Neural progenitor cell (in vitro differentiated cells): ENCODE measurements at regions not wholly inside any gene's neighbourhood (a gene's known extent, or its start where the extent isn't known, plus 50 kb on each side); places are given as distances from the start of the nearest gene placed in this dataset.

Experiments
- DNase-seq: peaks from one replicate; pipeline ENCODE4 v3.0.0-alpha.2; 2016; ENCODE audit warnings: low spot score
- H2AFZ ChIP-seq: fragments of 200-600 bp; sonication (generic); replicated peaks from 2 replicates; pipeline ENCODE4 v1.6.1; 2016; ENCODE audit warnings: antibody characterized with exemption
- H3F3A ChIP-seq: fragments of 200-600 bp; sonication (generic); 2 replicates; pipeline ENCODE4 v1.6.1; 2016; ENCODE audit warnings: antibody characterized with exemption, low read depth
- H3K27ac ChIP-seq: fragments of 200-600 bp; sonication (generic); 2 replicates; pipeline ENCODE4 v1.5.1; 2016; ENCODE audit warnings: mild to moderate bottlenecking
- H3K27me3 ChIP-seq: fragments of 200-600 bp; sonication (generic); 2 replicates; pipeline ENCODE4 v1.6.1; 2016; ENCODE audit warnings: mild to moderate bottlenecking, moderate library complexity
- H3K36me3 ChIP-seq: fragments of 200-600 bp; sonication (generic); 2 replicates; pipeline ENCODE4 v1.5.1; 2016
- H3K4me1 ChIP-seq: fragments of 200-600 bp; sonication (generic); 2 replicates; pipeline ENCODE4 v1.6.1; 2016; ENCODE audit warnings: mixed run types
- H3K4me2 ChIP-seq: fragments of 200-600 bp; sonication (generic); 2 replicates; pipeline ENCODE4 v1.6.1; 2016
- H3K4me3 ChIP-seq: fragments of 200-600 bp; sonication (generic); 2 replicates; pipeline ENCODE4 v1.5.1; 2016
- H3K79me2 ChIP-seq: fragments of 200-600 bp; sonication (generic); 2 replicates; pipeline ENCODE4 v1.6.1; 2016; ENCODE audit warnings: low read depth
- H3K9ac ChIP-seq: fragments of 200-600 bp; sonication (generic); 2 replicates; pipeline ENCODE4 v1.6.1; 2016
- H3K9me3 ChIP-seq: fragments of 200-600 bp; sonication (generic); 2 replicates; pipeline ENCODE4 v1.5.1; 2016; ENCODE audit warnings: low read depth
- H4K20me1 ChIP-seq: fragments of 200-600 bp; sonication (generic); 2 replicates; pipeline ENCODE4 v1.6.1; 2016; ENCODE audit warnings: low read depth
- H3K27ac Mint-ChIP-seq: 3 replicates; pipeline ENCODE4 v1.8.0; 2021; ENCODE audit warnings: mixed read lengths
- H3K27me3 Mint-ChIP-seq: 2 replicates; pipeline ENCODE4 v1.8.0; 2022; ENCODE audit warnings: low read depth, mild to moderate bottlenecking, inconsistent platforms, moderate library complexity, mixed read lengths; ENCODE audit not compliant: insufficient read depth
- H3K36me3 Mint-ChIP-seq: 3 replicates; pipeline ENCODE4 v1.8.0; 2021; ENCODE audit warnings: mixed read lengths
- H3K4me1 Mint-ChIP-seq: 3 replicates; pipeline ENCODE4 v1.8.0; 2021; ENCODE audit warnings: mixed read lengths
- H3K4me3 Mint-ChIP-seq: 3 replicates; pipeline ENCODE4 v1.8.0; 2021; ENCODE audit warnings: mild to moderate bottlenecking, moderate library complexity, mixed read lengths
- H3K9me3 Mint-ChIP-seq: 3 replicates; pipeline ENCODE4 v1.8.0; 2020; ENCODE audit warnings: mixed read lengths
- EZH2 ChIP-seq: fragments of 200-600 bp; sonication (generic); IDR thresholded peaks from 2 replicates; pipeline ENCODE4 v1.6.1; 2017; ENCODE audit warnings: antibody characterized with exemption, mild to moderate bottlenecking, moderate library complexity
- EZH2phosphoT487 ChIP-seq: fragments of 200-600 bp; sonication (generic); IDR thresholded peaks from 2 replicates; pipeline ENCODE4 v1.6.1; 2017; ENCODE audit warnings: antibody characterized with exemption
- TF ChIP-seq, protein P1 (sequence below): fragments of 200-600 bp; sonication (generic); IDR thresholded peaks from 2 replicates; pipeline ENCODE4 v1.5.1; 2017; ENCODE audit warnings: antibody characterized with exemption, mild to moderate bottlenecking

DNA sequence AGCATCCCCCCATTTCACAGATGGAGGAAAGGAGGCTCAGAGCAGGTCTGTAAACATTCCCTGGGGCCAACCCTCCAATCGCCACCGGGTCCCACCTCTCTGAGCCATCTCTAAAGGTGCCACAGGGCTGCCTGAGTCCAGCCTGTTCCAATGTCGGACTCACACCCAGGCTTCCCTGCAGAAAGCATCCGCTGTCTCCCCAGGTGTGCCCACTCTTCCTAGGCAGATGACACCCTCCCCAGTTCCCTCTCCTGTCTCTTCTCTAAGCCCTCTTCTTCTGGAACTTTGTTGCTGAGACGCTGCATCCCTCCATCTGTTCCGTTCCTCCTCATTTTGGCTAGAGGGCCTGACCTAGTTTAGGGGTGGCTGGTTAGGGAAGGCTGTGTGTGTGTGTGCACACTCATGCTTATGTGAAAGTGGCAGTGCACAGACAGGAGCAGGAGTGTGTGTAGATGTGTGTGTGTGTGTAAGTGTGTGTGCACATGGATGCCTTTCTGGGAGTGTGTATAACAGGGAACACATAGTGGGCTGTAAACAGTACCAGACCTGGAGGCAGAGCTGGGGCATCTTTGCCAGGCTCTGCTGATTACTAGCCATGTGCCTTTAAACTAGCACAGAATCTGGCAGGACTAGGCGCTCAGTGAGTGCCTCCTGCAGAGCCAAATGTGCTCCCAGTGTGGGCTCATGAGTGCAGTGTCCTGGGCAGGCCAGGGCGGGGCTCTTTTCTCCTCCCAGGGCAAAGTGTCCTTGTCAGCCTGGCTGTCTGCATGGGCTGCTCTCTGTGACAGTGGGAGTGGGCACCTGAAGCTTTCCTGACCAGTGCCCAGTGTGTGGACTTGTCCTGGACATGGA, 77.3 kb upstream of the NECTIN1 start:
- TF ChIP-seq EZH2 (no peak), EZH2phosphoT487 (no peak)
- TF ChIP-seq, protein P1, sequence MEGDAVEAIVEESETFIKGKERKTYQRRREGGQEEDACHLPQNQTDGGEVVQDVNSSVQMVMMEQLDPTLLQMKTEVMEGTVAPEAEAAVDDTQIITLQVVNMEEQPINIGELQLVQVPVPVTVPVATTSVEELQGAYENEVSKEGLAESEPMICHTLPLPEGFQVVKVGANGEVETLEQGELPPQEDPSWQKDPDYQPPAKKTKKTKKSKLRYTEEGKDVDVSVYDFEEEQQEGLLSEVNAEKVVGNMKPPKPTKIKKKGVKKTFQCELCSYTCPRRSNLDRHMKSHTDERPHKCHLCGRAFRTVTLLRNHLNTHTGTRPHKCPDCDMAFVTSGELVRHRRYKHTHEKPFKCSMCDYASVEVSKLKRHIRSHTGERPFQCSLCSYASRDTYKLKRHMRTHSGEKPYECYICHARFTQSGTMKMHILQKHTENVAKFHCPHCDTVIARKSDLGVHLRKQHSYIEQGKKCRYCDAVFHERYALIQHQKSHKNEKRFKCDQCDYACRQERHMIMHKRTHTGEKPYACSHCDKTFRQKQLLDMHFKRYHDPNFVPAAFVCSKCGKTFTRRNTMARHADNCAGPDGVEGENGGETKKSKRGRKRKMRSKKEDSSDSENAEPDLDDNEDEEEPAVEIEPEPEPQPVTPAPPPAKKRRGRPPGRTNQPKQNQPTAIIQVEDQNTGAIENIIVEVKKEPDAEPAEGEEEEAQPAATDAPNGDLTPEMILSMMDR = no peak
- H3K4me2 ChIP-seq = no peak overlapping the region
- Mint-ChIP-seq H3K27me3 (peaks cover 13% of the 10 kb centered on the region), H3K4me3 (no peak overlapping the region), H3K4me1 (peaks cover 33% of the 10 kb centered on the region), H3K36me3 (no peaks in the 10 kb centered on the region), H3K9me3 (no peaks in the 10 kb centered on the region), H3K27ac (peak overlapping the region; percentile 94)
- H2AFZ ChIP-seq = no peak overlapping the region
- no peak for DNase-seq
- no peaks in the 10 kb centered on the region for H3F3A ChIP-seq
- H3K79me2 ChIP-seq = no peaks in the 10 kb centered on the region
- H3K9ac ChIP-seq = no peak overlapping the region
- H3K9me3 ChIP-seq = no peaks in the 10 kb centered on the region
- H3K27ac ChIP-seq = no peak overlapping the region
- peaks cover 13% of the 10 kb centered on the region for H3K4me1 ChIP-seq
- no peaks in the 10 kb centered on the region for H4K20me1 ChIP-seq
- no peak overlapping the region for H3K4me3 ChIP-seq
- H3K36me3 ChIP-seq = no peaks in the 10 kb centered on the region
- no peaks in the 10 kb centered on the region for H3K27me3 ChIP-seq

DNA sequence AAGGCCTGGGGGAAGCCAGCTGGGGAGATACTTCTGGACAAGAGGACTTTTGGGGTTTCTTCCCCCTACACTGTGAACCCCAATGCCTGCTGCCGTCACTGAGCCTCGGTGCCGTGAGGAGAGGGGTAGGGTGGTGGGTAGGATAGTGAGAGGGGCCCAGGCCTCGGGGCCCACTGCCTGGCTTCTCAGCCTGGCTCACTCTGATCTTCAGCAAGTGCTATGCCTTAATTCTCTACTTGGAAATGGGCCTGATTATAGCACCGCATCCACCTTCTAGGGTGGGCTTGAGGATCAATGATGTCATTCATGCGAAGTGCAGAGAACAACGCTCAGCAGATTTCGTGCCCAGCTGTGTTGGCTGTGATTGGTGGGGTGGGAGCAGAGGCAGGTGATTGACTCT, 76.7 kb upstream of the NECTIN1 start:
- peaks cover 13% of the 10 kb centered on the region for H3K27me3 Mint-ChIP-seq
- H3K4me1 ChIP-seq = peaks cover 13% of the 10 kb centered on the region
- no peak overlapping the region for H2AFZ ChIP-seq
- no peaks in the 10 kb centered on the region for H3K9me3 ChIP-seq
- H4K20me1 ChIP-seq = no peaks in the 10 kb centered on the region
- H3K36me3 Mint-ChIP-seq = no peaks in the 10 kb centered on the region
- no peak overlapping the region for H3K27ac ChIP-seq
- no peaks in the 10 kb centered on the region for H3F3A ChIP-seq
- H3K9me3 Mint-ChIP-seq = no peaks in the 10 kb centered on the region
- H3K4me3 Mint-ChIP-seq = no peak overlapping the region
- peaks cover 31% of the 10 kb centered on the region for H3K4me1 Mint-ChIP-seq
- no peaks in the 10 kb centered on the region for H3K27me3 ChIP-seq
- no peak overlapping the region for H3K9ac ChIP-seq
- no peak overlapping the region for H3K4me2 ChIP-seq
- H3K36me3 ChIP-seq = no peaks in the 10 kb centered on the region
- no peaks in the 10 kb centered on the region for H3K79me2 ChIP-seq
- no peak for DNase-seq
- TF ChIP-seq, protein P1 = no peak
- TF ChIP-seq EZH2 (no peak), EZH2phosphoT487 (no peak)
- H3K27ac Mint-ChIP-seq = peak overlapping the region; percentile 8
- no peak overlapping the region for H3K4me3 ChIP-seq

DNA sequence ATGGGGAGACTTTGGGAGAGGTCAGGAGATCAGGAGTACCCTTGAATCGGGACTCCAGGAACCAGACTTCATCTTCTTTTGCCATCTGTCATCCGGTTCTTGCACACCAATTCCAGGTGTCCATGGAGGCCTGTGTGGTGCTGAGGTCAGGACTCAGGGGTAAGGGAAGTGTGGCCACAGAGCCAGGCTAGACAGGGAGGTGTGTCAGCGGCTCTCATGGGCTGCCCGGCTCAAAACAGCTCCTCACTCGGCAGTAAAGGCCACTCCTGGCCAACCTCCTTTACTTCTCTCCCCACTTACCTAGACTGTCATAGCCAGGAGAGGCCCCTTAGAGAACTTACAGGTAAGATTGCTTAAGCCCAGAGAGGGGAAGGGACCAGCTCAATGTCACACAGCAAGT, 75.7 kb upstream of the NECTIN1 start:
- Mint-ChIP-seq H3K4me1 (peaks cover 26% of the 10 kb centered on the region), H3K4me3 (no peak overlapping the region), H3K27ac (no peak overlapping the region), H3K9me3 (no peaks in the 10 kb centered on the region), H3K27me3 (peaks cover 16% of the 10 kb centered on the region), H3K36me3 (no peaks in the 10 kb centered on the region)
- Histone ChIP-seq H2AFZ (no peak overlapping the region), H3K36me3 (no peaks in the 10 kb centered on the region), H3K4me2 (no peak overlapping the region), H3K79me2 (no peaks in the 10 kb centered on the region), H4K20me1 (no peaks in the 10 kb centered on the region), H3K4me1 (peaks cover 8% of the 10 kb centered on the region), H3K27me3 (no peaks in the 10 kb centered on the region), H3K9ac (no peak overlapping the region), H3F3A (no peaks in the 10 kb centered on the region), H3K9me3 (no peaks in the 10 kb centered on the region), H3K4me3 (no peak overlapping the region), H3K27ac (no peak overlapping the region)
- no peak for TF ChIP-seq EZH2
- TF ChIP-seq EZH2phosphoT487 = no peak
- TF ChIP-seq, protein P1 = no peak
- no peak for DNase-seq
